ENCODE measurements at regions not wholly inside any gene's neighbourhood (a gene's known extent, or its start where the extent isn't known, plus 50 kb on each side); places are given as distances from the start of the nearest gene placed in this dataset.

GRCh38 chr10:55274367-55274766 is 473.3 kb upstream of the PCDH15 start:
- Histone ChIP-seq H3K36me3 (ENCODE audit: insufficient read depth, low read length) (no peaks in the 10 kb centered on the region), H3K27ac (ENCODE audit: low read length) (no peak overlapping the region), H3K27me3 (ENCODE audit: insufficient read depth, low read length, poor library complexity) (no peaks in the 10 kb centered on the region), H3K9me3 (ENCODE audit: insufficient read depth, low read length, severe bottlenecking) (no peaks in the 10 kb centered on the region), H3K4me2 (ENCODE audit: insufficient read depth, low read length) (no peak overlapping the region), H4K20me1 (ENCODE audit: insufficient read depth, low read length) (no peaks in the 10 kb centered on the region), H3K4me1 (ENCODE audit: insufficient read depth, low read length) (no peaks in the 10 kb centered on the region), H3K9ac (ENCODE audit: low read depth, low read length) (no peak overlapping the region), H2AFZ (ENCODE audit: low read depth, low read length) (no peak overlapping the region), H3K79me2 (ENCODE audit: insufficient read depth, low read length) (no peaks in the 10 kb centered on the region), H3K4me3 (ENCODE audit: low read depth in 1 of 2, low read length in 2 of 2) (no peak overlapping the region)
- ATAC-seq (ENCODE audit: insufficient read depth, low read depth) (no peak), DNase-seq (no peak)
- TF ChIP-seq, protein P1, sequence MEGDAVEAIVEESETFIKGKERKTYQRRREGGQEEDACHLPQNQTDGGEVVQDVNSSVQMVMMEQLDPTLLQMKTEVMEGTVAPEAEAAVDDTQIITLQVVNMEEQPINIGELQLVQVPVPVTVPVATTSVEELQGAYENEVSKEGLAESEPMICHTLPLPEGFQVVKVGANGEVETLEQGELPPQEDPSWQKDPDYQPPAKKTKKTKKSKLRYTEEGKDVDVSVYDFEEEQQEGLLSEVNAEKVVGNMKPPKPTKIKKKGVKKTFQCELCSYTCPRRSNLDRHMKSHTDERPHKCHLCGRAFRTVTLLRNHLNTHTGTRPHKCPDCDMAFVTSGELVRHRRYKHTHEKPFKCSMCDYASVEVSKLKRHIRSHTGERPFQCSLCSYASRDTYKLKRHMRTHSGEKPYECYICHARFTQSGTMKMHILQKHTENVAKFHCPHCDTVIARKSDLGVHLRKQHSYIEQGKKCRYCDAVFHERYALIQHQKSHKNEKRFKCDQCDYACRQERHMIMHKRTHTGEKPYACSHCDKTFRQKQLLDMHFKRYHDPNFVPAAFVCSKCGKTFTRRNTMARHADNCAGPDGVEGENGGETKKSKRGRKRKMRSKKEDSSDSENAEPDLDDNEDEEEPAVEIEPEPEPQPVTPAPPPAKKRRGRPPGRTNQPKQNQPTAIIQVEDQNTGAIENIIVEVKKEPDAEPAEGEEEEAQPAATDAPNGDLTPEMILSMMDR (IDR thresholded peaks at IDR 0.05; ENCODE audit: borderline replicate concordance, extremely low read depth, low read length, poor library complexity, severe bottlenecking), result no peak
- TF ChIP-seq EZH2 (IDR thresholded peaks at IDR 0.05; ENCODE audit: borderline replicate concordance, low read depth, low read length, severe bottlenecking), result no peak

GRCh38 chr10:55273946-55274345 is 472.9 kb upstream of the PCDH15 start:
- DNase-seq (no peak), ATAC-seq (ENCODE audit: insufficient read depth, low read depth) (no peak)
- no peak overlapping the region for H3K4me3 ChIP-seq (ENCODE audit: low read depth in 1 of 2, low read length in 2 of 2)

GRCh38 chr10:55272886-55273285 is 471.9 kb upstream of the PCDH15 start:
- Histone ChIP-seq H3K4me1 (ENCODE audit: insufficient read depth, low read length) (no peaks in the 10 kb centered on the region), H2AFZ (ENCODE audit: low read depth, low read length) (no peak overlapping the region), H3K9me3 (ENCODE audit: insufficient read depth, low read length, severe bottlenecking) (no peaks in the 10 kb centered on the region), H3K4me2 (ENCODE audit: insufficient read depth, low read length) (no peak overlapping the region), H3K79me2 (ENCODE audit: insufficient read depth, low read length) (no peaks in the 10 kb centered on the region), H3K36me3 (ENCODE audit: insufficient read depth, low read length) (no peaks in the 10 kb centered on the region), H3K4me3 (ENCODE audit: low read depth in 1 of 2, low read length in 2 of 2) (no peak overlapping the region), H3K9ac (ENCODE audit: low read depth, low read length) (no peak overlapping the region), H3K27ac (ENCODE audit: low read length) (no peak overlapping the region), H3K27me3 (ENCODE audit: insufficient read depth, low read length, poor library complexity) (no peaks in the 10 kb centered on the region), H4K20me1 (ENCODE audit: insufficient read depth, low read length) (no peaks in the 10 kb centered on the region)
- TF ChIP-seq, protein P1 (IDR thresholded peaks at IDR 0.05; ENCODE audit: borderline replicate concordance, extremely low read depth, low read length, poor library complexity, severe bottlenecking), result no peak
- no peak for TF ChIP-seq EZH2 (IDR thresholded peaks at IDR 0.05; ENCODE audit: borderline replicate concordance, low read depth, low read length, severe bottlenecking)
- DNase-seq (no peak), ATAC-seq (ENCODE audit: insufficient read depth, low read depth) (no peak)

More at GRCh38 chr10:55273946-55274345, 472.9 kb upstream of the PCDH15 start:
- no peaks in the 10 kb centered on the region for H3K79me2 ChIP-seq (ENCODE audit: insufficient read depth, low read length)
- H3K9me3 ChIP-seq (ENCODE audit: insufficient read depth, low read length, severe bottlenecking), result no peaks in the 10 kb centered on the region
- H3K4me2 ChIP-seq (ENCODE audit: insufficient read depth, low read length), result no peak overlapping the region
- no peaks in the 10 kb centered on the region for H4K20me1 ChIP-seq (ENCODE audit: insufficient read depth, low read length)
- H3K27me3 ChIP-seq (ENCODE audit: insufficient read depth, low read length, poor library complexity), result no peaks in the 10 kb centered on the region
- no peaks in the 10 kb centered on the region for H3K36me3 ChIP-seq (ENCODE audit: insufficient read depth, low read length)
- H2AFZ ChIP-seq (ENCODE audit: low read depth, low read length), result no peak overlapping the region
- H3K9ac ChIP-seq (ENCODE audit: low read depth, low read length), result no peak overlapping the region
- H3K4me1 ChIP-seq (ENCODE audit: insufficient read depth, low read length), result no peaks in the 10 kb centered on the region
- H3K27ac ChIP-seq (ENCODE audit: low read length), result no peak overlapping the region
- TF ChIP-seq, protein P1 (IDR thresholded peaks at IDR 0.05; ENCODE audit: borderline replicate concordance, extremely low read depth, low read length, poor library complexity, severe bottlenecking), result no peak
- no peak for TF ChIP-seq EZH2 (IDR thresholded peaks at IDR 0.05; ENCODE audit: borderline replicate concordance, low read depth, low read length, severe bottlenecking)

GRCh38 chr10:55266797-55267196 is 465.8 kb upstream of the PCDH15 start:
- H3K9ac ChIP-seq (ENCODE audit: low read depth, low read length), result no peak overlapping the region
- no peaks in the 10 kb centered on the region for H3K79me2 ChIP-seq (ENCODE audit: insufficient read depth, low read length)
- no peak overlapping the region for H3K4me2 ChIP-seq (ENCODE audit: insufficient read depth, low read length)
- no peaks in the 10 kb centered on the region for H3K27me3 ChIP-seq (ENCODE audit: insufficient read depth, low read length, poor library complexity)
- DNase-seq, result no peak
- no peaks in the 10 kb centered on the region for H3K9me3 ChIP-seq (ENCODE audit: insufficient read depth, low read length, severe bottlenecking)
- ATAC-seq (ENCODE audit: insufficient read depth, low read depth), result no peak
- H3K4me3 ChIP-seq (ENCODE audit: low read depth in 1 of 2, low read length in 2 of 2), result no peak overlapping the region
- no peak overlapping the region for H3K27ac ChIP-seq (ENCODE audit: low read length)
- H4K20me1 ChIP-seq (ENCODE audit: insufficient read depth, low read length), result no peaks in the 10 kb centered on the region
- no peaks in the 10 kb centered on the region for H3K36me3 ChIP-seq (ENCODE audit: insufficient read depth, low read length)
- no peak overlapping the region for H2AFZ ChIP-seq (ENCODE audit: low read depth, low read length)
- TF ChIP-seq, protein P1 (IDR thresholded peaks at IDR 0.05; ENCODE audit: borderline replicate concordance, extremely low read depth, low read length, poor library complexity, severe bottlenecking), result no peak
- TF ChIP-seq EZH2 (IDR thresholded peaks at IDR 0.05; ENCODE audit: borderline replicate concordance, low read depth, low read length, severe bottlenecking), result no peak
- H3K4me1 ChIP-seq (ENCODE audit: insufficient read depth, low read length), result no peaks in the 10 kb centered on the region

Data from DND-41 (cell line).